Stimulated activated naive CD4-positive, alpha-beta T cell (primary cell): ENCODE measurements at regions not wholly inside any gene's neighbourhood (a gene's known extent, or its start where the extent isn't known, plus 50 kb on each side); places are given as distances from the start of the nearest gene placed in this dataset.
"Not testable (repeated sequence)": the region's sequence is repeated elsewhere in the genome, so short reads cannot be mapped to it uniquely, and the experiment has no call there.

Experiments
- DNase-seq, 6 experiments: peaks; one replicate each; lab custom pipeline; 2025; lab: John Stamatoyannopoulos, UW

DNA sequence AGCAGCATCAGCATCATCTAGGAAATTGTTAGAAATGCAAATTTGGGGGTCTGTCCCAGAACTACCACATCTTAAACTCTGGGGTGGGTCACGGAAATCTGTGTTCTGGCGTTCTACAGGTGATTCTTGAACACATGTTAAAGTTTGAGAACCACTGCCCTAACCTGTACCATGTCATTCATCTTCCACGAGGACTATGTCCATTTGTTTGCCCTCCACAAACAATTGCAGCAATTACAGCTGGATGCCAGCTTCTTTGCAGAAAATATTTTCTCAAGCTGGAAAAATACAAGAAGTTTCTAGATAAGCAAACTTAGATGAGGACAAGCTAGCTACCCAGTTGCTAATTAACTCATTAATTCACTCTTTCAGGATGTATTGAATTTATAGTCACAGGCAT, 54.1 kb downstream of the MAFB start:
- DNase-seq = no peak

DNA sequence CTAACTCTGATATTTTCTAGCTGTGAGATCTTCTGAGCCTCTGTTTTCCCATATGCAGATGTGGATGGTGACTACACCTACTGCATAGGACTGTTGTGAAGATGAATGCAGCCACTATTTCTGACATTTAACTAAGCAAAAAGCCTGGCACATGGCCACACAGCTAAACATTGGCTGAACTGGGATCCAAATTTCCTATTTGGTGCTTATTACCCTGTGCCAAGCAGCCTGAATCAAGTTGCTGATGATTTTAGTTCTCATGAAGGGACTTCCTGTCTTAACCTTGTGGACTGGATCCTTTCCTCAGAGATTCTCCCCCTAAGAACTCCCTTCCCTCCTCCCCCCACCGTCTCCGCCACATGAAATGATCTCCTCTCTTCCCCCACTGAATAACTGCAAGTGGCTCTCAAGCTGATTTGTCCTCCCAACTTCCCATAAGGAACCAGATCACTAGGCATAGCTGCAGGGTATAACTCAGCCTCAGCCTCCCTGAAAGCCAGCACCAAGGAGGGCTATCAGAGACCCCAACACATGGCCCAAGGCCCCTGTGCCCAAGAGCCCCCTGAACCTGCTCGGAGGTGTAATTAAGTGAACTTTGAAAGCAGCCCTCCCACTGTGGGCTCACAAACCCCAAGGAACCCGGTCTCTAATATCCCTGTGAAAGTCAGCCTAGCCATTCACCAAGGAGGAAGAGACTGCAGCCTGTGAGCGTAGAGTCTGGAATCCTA, 55.7 kb downstream of the MAFB start:
- DNase-seq = no peak

DNA sequence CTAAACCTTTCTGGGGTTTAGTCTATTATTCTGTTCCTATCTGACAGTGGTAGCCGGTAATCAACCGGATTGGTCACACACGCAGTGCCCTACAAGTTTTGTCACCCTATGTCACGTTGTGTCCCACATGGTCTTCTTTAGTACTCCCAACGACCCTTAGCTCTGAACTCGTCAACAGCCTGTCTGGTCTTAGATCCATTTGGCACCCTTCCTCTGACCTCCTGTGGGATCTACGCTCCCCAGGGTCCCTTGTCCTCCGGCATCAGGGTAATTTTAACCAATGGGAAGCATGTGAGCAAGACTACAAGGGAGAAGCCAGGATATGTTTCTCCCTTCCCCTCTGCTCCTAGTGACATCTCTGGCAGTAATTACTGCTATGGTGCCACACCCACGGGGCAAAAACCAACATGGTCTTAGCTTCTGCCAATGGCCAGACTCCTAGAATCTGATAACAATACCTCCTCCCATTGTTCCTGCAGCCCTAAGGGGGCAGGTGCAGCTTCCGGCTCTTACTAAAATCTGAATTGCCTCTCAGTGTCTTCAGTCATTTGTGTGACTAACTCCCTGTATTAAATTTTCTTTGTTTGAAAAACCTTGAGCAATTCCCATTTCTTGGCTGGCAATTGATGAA, 56.6 kb downstream of the MAFB start:
- no peak for DNase-seq

DNA sequence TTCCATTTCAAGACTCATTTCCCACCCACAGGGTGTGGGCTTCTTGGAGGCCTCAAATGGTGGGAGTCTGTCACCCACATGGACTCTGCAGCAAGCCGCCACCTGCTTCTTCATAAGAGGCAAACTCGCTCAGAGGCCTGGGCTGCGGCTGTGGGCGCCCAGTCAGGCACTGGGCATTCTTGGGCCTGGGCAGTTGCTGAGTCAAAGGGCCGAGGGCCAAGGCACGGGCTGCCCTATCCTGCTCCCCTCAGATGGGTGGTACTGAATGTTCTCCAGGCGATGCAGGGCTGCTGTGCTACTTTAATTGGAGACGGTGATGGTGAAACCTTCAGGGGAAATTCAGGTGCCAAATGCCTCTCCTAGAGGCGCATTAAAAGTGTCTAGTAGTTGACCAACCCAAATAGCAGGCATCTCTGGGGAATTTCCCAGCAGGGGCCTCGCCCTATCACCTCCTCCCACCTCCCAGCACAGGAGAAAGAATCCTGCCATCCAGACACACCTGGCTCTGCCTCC, 57.9 kb downstream of the MAFB start:
- no peak for DNase-seq

DNA sequence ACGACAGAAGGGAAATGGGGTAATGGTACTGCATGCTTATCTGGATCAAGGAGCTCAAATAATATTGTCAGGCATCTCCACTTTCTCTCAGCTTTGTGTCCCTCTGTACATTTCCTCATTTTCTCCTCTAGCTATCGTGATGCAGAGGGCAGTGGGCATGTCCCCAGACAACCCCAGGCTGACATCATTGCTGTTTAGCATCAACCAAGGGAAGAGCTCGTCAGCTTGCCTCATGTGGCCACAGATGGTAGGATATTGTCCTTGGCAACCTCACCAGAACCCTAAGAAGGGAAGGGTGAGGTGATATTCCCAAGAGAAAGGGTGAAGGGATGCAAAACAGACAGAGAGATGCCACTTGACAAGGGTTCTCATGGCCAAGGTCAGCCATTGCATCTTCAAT, 58.3 kb downstream of the MAFB start:
- DNase-seq = no peak

DNA sequence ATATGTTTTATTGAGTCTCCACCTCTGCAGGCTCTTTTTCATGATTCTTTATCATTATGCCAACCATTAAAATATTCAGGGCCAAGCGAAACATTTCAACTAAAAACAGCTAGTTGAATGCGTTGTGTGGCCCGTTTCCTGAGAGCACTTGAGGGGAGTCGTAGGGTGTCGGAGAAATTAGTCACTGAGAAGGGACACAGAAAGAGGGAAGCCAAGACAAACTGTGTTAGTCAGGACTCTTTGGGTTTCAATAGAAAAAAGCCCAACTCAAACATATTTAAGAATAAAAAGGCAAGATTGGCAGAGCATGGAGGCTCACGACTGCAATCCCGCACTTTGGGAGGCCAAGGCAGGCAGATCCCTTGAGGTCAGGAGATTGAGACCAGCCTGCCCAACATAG, 58.9 kb downstream of the MAFB start:
- DNase-seq = no peak

DNA sequence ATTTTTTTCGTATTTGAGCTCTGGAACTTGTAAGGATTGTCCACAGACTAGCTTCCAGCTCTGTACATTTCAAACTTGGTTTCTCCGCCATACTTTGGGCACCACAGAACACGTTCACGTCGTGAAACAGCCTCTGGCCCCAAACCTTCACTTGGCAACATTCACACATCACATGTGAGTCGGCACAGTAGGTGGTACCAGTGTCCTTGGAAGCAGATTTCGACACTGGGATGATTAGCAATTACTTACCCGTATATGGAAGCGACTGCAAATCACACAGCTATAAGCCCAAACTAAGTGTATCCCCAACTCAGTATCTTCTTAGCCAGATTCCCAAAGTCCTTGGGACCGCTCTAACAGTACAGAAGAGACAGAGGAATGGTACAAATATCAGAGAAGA, 60.2 kb downstream of the MAFB start:
- DNase-seq = no peak

DNA sequence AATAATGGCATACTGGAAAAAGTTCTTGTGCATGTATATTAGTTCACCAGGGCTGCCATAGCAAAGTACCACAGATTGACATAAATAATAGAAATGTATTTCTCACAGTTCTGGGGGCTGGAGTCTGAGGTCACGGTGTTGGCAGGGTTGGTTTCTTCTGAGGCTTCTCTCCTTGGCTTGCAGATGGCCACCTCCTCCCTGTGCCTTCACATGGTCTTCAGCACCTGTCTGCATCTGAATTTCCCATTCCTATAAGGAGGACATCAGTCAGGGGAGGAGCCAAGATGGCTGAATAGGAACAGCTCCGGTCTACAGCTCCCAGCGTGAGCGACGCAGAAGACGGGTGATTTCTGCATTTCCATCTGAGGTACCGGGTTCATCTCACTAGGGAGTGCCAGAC, 70.0 kb downstream of the MAFB start:
- DNase-seq = not testable (repeated sequence)

DNA sequence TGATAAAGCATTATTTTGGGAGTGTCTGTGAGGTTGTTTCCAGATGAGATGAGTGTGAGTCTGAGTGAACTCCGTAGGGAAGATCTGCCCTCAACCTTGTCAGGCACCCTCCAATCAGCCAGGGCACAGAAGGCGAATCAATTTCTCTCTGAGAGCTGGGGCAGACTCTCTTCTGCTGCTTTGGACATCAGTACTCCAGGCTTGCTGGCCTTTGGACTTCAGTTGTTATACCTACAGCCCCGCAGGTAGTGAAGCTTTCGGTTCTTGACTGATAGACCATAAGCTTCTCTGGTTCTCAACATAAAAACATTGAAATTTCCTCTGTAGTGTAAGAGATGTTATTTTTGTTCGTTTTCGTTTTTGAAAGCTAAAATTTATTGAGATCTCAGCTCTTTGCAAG, 71.4 kb downstream of the MAFB start:
- DNase-seq = peak in 4 of 6 experiments; percentile 22 to 90 (median 85)

DNA sequence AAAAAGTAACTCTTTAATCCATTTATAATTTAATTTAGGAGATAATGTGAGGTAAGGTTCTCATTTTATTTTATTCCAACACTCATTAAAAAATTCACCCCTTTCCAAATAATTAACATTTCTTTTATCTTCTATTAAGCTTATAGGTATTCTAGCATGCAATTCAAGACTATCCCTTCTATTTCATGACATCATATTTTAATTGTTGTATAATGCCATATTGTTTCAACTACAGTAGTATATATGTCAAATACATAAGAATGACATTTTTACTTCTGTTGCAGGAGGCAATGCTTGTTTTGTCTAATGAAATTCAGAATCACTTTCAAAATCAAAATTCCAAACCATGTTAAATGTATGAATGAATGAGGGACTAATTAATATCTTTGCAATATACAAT, 76.2 kb downstream of the MAFB start:
- DNase-seq = no peak

DNA sequence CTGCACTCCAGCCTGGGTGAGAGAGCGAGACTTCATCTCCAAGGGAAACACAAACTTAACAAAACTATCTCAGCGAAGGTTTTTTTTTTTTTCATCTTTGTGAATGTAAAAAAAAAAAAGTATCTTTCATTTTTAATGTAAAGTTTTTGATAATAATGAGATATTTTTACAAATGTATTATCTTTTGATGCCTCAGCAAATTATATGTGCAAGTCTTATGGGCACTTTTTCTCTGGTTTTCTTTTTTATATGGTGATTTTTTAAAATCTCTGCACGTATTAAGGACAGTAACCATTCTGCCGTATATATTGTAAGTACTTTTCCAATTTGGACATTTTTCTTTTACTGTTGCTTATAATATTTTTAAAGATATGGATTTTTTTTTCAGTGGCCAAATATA, 76.8 kb downstream of the MAFB start:
- DNase-seq = no peak

DNA sequence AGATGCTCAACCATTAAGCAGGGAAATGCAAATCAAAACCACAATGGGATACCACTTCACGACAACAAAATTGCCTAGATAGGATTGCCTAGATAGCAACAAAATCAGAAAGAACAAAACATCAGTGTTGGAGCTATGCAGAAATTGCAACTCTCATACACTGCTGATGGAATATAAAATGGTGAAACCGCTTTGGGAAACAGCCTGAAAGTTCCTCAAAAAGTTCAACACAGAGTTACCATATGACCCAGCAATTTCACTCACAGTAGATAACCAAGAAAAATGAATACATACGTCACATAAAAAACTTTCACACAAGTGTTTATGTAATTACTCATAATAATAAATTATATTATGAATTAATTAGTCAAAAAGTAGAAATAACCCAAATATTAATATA, 78.3 kb downstream of the MAFB start:
- DNase-seq = no peak

DNA sequence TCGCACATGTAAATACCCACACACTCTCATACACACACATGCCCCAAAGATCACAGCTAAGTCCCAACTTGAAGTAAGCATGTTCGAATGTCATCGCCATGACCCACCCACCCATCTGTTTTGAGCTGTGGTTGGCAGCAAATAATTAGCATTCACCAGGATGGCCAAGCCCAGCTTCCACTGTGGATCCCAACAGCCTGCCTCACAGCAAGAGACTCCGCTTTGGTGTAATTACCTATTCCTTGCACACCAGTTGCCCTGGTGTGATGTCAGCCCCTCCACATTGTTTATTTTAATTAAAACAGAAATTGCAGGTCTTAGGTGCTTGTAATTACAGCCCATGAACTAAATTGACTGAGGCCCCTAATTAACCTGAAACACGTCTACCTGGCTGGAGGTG, 81.1 kb downstream of the MAFB start:
- no peak for DNase-seq

DNA sequence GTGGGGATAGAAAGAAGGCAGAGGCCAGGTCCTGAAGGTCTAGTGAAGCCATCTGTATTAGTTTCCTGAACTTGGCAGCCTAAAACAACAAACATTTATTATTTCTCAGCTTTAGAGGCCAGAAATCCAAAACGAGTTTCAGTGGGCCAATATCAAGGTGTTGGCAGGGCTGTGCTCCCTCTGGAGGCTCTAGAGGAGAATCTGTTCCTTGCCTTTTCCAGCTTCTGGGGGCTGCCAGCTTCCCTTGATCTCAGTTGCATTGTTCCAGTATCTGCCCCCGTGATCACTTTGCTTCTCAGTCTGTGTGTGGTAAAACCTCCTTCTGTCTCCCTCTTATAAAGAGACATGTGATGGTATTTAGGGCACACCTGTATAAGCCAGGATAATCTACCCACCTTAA, 82.4 kb downstream of the MAFB start:
- no peak for DNase-seq

DNA sequence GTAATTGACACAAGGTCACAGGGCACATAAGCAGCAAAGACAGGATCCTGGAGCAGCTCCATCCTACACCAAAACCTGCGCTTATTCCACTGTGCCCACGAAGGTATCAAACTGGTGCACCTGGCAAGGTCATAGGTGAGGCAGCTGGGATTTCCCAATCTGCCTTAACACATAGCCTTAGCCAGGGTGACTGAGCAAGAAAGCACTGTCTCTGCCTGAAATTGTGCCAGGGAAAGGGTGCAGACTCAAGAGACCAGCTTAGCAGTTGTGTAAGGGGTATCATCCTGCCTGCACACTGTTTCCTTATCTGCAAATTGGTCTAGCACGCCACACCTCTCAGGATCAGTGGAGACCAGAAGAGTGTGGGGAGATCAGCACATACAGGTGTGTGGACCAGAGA, 82.8 kb downstream of the MAFB start:
- no peak for DNase-seq

DNA sequence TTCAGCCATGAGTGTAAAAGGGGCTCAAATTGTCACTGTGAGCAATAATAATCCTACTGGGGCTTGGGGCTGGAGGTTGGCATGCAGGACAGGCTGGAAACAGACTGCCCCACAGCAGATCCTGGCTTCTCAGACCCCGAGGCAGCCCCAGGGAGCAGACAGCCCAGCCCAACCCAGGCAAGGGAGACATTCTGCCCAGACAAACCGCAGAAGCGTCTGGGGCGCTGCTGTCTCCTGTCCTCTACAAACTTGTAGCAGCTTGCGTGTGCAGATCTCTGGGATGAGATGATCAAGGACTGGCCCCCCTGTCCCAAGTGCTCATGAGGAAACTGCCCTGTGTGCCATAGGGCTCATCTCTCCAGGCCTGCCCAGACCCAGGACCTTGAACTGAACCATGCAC, 84.6 kb downstream of the MAFB start:
- DNase-seq = no peak

DNA sequence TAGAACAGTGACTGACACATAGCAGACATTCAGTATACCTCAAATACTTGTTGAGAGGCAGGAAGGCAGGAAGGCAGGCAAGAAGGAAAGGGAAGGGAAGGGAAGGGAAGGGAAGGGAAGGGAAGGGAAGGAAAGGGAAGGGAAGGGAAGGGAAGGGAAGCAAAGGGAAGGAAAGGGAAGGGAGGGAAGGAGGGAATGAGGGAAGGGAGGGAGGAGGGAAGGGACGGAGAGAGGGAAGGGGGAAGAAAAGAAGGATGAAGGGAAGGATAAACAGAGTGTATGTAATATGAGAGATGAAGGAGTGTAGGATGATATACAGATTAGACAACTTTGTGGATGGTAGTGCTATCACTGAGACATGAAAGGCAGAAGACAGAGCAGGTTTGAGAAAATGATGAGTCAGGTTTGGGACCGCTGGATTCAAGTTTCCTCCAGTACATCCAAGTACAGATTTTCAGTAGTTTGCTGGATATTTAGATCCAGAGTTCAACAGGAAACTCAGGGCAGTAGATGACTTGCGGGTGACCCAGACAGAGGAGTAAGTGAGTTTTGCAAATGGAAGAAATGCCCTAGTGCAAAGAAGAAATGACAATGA, 85.9 kb downstream of the MAFB start:
- DNase-seq = no peak

DNA sequence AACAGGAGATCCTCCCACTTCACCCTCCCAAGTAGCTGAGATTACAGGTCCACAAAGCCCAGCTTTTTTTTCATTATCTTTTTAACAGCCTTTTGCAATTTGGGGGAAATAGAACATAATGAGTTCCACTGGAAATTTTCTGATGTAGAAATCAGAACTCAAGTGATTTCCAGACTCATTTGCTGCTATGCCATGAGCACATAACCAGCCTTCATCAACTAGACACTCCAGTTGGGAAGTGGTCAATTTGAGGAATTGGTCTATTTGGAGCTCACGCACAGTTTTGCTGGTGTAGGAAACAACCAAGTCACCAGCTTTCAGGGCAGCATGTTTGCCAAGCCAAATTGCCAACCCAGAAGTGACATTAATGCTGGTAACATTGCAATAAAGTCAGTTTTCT, 86.7 kb downstream of the MAFB start:
- DNase-seq = no peak

DNA sequence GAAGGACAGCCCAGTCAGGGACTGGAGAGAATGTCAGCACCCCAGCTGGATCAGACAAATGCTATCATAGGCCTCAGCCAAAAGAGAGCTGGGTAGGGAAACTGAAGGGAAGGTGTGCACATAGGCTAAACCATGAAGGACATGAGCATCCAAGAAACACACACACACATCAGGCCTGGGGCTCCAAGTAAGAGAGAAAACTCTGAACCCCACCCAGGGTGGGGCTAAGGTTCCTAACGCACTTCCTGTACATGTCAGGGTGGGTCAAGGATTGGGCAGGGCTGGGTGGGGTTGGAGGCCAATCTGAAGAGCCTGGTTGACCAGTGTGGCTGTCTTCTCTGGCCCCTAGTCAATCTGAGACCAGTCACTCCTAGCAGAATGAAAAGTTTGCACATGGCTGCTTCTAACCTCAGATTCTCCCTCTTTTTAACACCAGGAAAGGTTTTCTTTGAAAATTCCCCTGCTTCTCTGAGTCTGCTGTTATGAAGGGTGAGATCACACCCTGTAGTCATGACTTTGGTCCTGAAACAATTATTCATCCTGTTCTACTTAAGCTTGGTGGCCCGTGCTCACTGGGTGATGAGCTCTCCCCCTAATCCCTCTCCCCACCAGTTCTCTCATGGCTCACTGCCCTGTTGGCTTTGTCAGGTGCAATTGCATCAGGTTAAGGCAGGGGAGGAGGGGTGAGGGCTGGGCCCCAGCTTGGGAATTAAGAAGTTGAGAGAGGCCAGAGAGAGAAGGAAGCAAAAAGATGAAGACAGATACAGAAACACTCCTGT, 88.4 kb downstream of the MAFB start:
- DNase-seq = no peak

DNA sequence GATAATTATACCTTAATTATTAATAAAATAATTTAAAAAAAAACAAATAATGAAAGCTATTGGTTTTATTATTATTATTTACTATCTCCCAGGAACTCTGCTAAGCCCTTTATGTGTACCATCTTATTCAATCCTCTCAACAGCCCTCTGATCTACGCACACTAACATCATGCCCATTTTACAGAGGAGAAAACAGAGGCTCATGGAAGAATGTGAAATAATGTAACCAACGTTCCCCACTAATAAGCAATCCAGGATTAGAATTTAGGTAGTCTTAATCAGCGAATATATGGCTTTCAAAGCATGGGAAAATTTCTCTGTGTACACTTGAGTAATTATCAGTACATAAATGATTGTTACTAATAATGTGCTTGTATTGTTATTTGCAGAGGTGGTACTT, 89.0 kb downstream of the MAFB start:
- DNase-seq = no peak

DNA sequence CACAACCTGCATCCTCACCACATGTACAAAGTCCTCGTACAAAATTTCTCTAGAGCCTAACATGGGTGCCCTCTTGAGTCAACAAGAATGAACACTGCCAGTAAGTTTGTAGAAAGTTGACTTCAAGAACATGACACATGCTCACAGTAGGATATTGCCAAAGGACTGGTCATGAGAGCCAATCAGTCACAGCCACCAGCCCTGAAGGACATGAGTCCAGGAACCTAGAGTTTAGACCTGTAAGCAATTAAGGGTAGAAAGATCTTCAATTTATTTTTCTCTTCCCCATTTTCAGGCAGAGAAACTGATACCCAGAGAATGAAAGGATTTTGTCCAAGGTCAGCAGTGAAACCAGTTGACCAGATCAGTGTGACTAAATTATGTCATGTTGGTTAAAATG, 96.1 kb downstream of the MAFB start:
- DNase-seq = no peak

DNA sequence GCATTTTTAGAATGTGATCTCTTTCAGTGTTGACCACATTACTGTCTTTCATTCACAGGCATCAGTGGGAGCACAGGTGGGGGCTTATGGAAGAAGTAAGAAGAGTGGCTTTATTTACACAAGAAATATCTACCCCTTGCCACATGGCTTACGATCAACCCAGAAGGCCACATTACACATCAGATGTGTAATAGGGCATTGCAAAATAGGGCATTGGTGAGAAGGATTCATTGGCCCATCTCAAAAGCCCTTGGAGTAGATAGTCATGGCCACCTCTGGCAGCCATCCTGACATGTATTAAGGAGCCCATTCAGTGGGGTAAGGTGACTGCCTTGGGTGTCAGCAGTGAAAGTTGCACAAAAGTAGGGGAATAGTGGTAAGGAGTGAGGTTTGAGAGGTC, 97.5 kb downstream of the MAFB start:
- DNase-seq = no peak

DNA sequence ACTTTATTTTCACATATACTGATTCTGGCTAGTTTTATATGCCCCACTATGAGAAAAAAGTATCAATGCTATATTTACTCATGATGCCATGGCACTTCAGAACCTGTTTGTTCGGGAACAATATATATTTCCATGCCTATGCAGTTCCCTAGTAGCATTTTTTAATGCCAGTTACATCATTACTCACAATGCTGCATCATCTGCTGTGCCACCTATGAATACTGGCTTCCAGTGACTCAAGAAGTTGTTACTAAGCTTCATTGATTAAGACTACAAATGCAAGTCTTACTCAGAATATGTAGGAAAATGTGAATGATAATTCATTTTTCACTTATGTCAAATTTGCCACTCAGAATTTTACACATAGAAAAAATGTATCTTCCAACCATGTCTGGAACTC, 97.9 kb downstream of the MAFB start:
- no peak for DNase-seq
